ENCODE measurements at regions not wholly inside any gene's neighbourhood (a gene's known extent, or its start where the extent isn't known, plus 50 kb on each side); places are given as distances from the start of the nearest gene placed in this dataset.

- Histone ChIP-seq H3K36me3 (replicated peaks; ENCODE audit: low read depth, low read length) (no peaks in the 10 kb centered on the region), H3K4me2 (ENCODE audit: low read length) (no peak overlapping the region), H3K79me2 (ENCODE audit: low read length) (no peaks in the 10 kb centered on the region), H3K27me3 (ENCODE audit: low read depth, low read length) (no peaks in the 10 kb centered on the region), H3K4me1 (ENCODE audit: low read length) (no peaks in the 10 kb centered on the region), H3K9me3 (ENCODE audit: insufficient read depth, low read length) (no peaks in the 10 kb centered on the region), H3K4me3 (ENCODE audit: low read length) (no peak overlapping the region), H2AFZ (ENCODE audit: low read depth, low read length) (no peak overlapping the region), H4K20me1 (ENCODE audit: insufficient read depth, low read length) (no peaks in the 10 kb centered on the region), H3K9ac (ENCODE audit: low read length) (no peak overlapping the region), H3K27ac (ENCODE audit: low read length) (no peak overlapping the region)
- TF ChIP-seq CTCF (IDR thresholded peaks at IDR 0.05; ENCODE audit: low read depth, low read length) (no peak), EZH2phosphoT487 (IDR thresholded peaks at IDR 0.05; ENCODE audit: low read depth) (no peak)
Measured at GRCh38 chr17:73941919-73942530, 261.5 kb upstream of the RPL38 start.

GRCh38 chr17:73942703-73943415 is 260.6 kb upstream of the RPL38 start:
- TF ChIP-seq CTCF (IDR thresholded peaks at IDR 0.05; ENCODE audit: low read depth, low read length), result no peak
- no peak for TF ChIP-seq EZH2phosphoT487 (IDR thresholded peaks at IDR 0.05; ENCODE audit: low read depth)
- H3K36me3 ChIP-seq (replicated peaks; ENCODE audit: low read depth, low read length), result no peaks in the 10 kb centered on the region

DNA sequence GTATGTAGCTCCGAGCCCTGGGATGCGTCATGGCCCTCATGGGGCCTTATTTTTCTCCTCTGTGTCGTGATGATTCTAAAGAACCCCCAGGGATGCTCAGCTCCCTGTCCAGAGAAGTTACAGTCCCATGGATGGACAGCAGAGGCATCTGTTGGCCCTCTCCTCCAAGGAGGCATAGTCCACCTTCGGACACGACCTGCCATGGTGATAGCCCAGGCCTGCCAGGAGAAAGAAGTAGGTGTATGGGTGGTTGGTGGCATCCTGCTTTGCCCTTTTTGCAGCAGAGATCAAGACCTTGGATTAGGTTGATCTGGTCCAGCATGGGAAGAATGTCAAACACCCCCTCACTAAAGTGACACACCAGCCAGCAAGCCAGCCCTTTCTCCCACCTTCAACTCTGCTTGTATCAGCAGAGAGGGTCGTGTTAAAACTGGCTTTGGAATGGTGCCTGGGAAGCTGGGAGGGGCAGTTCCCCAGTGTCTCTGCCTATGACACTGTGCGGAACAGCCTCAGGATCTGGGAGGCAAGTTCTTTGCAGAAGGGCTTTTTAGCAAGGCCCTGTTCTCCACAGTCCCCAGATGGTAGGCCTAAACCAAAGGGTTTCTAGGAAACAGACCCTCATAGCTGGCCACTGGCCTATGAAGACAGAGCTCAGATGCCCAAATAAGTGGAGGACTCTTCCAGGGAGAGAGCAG is 259.9 kb upstream of the RPL38 start:
- Histone ChIP-seq H4K20me1 (ENCODE audit: insufficient read depth, low read length) (no peaks in the 10 kb centered on the region), H3K4me3 (ENCODE audit: low read length) (no peak overlapping the region), H3K79me2 (ENCODE audit: low read length) (no peaks in the 10 kb centered on the region), H3K4me1 (ENCODE audit: low read length) (no peaks in the 10 kb centered on the region), H3K36me3 (replicated peaks; ENCODE audit: low read depth, low read length) (no peaks in the 10 kb centered on the region), H3K9me3 (ENCODE audit: insufficient read depth, low read length) (no peaks in the 10 kb centered on the region), H3K27me3 (ENCODE audit: low read depth, low read length) (no peaks in the 10 kb centered on the region), H3K4me2 (ENCODE audit: low read length) (no peak overlapping the region), H3K9ac (ENCODE audit: low read length) (no peak overlapping the region), H3K27ac (ENCODE audit: low read length) (no peak overlapping the region), H2AFZ (ENCODE audit: low read depth, low read length) (no peak overlapping the region)
- TF ChIP-seq CTCF (IDR thresholded peaks at IDR 0.05; ENCODE audit: low read depth, low read length) (no peak), EZH2phosphoT487 (IDR thresholded peaks at IDR 0.05; ENCODE audit: low read depth) (no peak)

More at GRCh38 chr17:73942703-73943415, 260.6 kb upstream of the RPL38 start:
- H3K27me3 ChIP-seq (ENCODE audit: low read depth, low read length), result no peaks in the 10 kb centered on the region
- H3K4me3 ChIP-seq (ENCODE audit: low read length), result no peak overlapping the region
- H3K9ac ChIP-seq (ENCODE audit: low read length), result no peak overlapping the region
- no peaks in the 10 kb centered on the region for H4K20me1 ChIP-seq (ENCODE audit: insufficient read depth, low read length)
- no peaks in the 10 kb centered on the region for H3K79me2 ChIP-seq (ENCODE audit: low read length)
- H3K27ac ChIP-seq (ENCODE audit: low read length), result no peak overlapping the region
- H2AFZ ChIP-seq (ENCODE audit: low read depth, low read length), result no peak overlapping the region
- H3K4me2 ChIP-seq (ENCODE audit: low read length), result no peak overlapping the region
- no peaks in the 10 kb centered on the region for H3K9me3 ChIP-seq (ENCODE audit: insufficient read depth, low read length)
- no peaks in the 10 kb centered on the region for H3K4me1 ChIP-seq (ENCODE audit: low read length)

- Histone ChIP-seq H3K4me1 (ENCODE audit: low read length) (no peaks in the 10 kb centered on the region), H3K27ac (ENCODE audit: low read length) (no peak overlapping the region), H3K36me3 (replicated peaks; ENCODE audit: low read depth, low read length) (no peaks in the 10 kb centered on the region), H3K79me2 (ENCODE audit: low read length) (no peaks in the 10 kb centered on the region), H4K20me1 (ENCODE audit: insufficient read depth, low read length) (no peaks in the 10 kb centered on the region), H3K9ac (ENCODE audit: low read length) (no peak overlapping the region), H2AFZ (ENCODE audit: low read depth, low read length) (no peak overlapping the region), H3K9me3 (ENCODE audit: insufficient read depth, low read length) (no peaks in the 10 kb centered on the region), H3K4me3 (ENCODE audit: low read length) (no peak overlapping the region), H3K4me2 (ENCODE audit: low read length) (no peak overlapping the region), H3K27me3 (ENCODE audit: low read depth, low read length) (no peaks in the 10 kb centered on the region)
- no peak for TF ChIP-seq EZH2phosphoT487 (IDR thresholded peaks at IDR 0.05; ENCODE audit: low read depth)
- no peak for TF ChIP-seq CTCF (IDR thresholded peaks at IDR 0.05; ENCODE audit: low read depth, low read length)
Measured at GRCh38 chr17:73944366-73944765, 259.1 kb upstream of the RPL38 start.

All from OCI-LY3 (cell line).